ENCODE measurements at regions not wholly inside any gene's neighbourhood (a gene's known extent, or its start where the extent isn't known, plus 50 kb on each side); places are given as distances from the start of the nearest gene placed in this dataset.

GRCh38 chr4:126547352-126547751, 1085.4 kb upstream of the INTU start:
- TF ChIP-seq YY1 (IDR thresholded peaks at IDR 0.05; ENCODE audit: insufficient read depth, insufficient read length) = no peak
- TF ChIP-seq SUZ12 (IDR thresholded peaks at IDR 0.05; ENCODE audit: extremely low read depth, insufficient read depth, insufficient read length) = no peak
